ENCODE measurements at regions not wholly inside any gene's neighbourhood (a gene's known extent, or its start where the extent isn't known, plus 50 kb on each side); places are given as distances from the start of the nearest gene placed in this dataset.

DNA sequence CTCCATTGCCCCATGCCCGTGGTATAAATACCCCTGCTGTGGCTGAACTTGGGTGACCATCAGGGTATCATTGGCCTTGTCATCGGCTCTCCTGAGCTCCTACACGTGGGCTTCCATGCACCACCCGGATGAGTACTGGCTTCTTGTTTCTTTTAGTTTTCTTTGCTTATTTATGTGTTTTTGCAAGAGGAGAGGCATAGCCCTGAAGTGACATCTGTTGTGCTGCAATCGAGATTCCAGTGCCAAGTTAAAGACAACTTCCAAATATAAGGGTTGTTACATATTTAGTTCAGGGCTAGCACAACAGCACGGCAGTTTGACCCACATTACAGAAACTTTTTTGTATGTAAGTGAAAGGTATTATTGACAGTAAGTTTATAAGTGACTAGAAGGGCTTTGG, 1087.1 kb downstream of the TBC1D22A start:
- DNase-seq, result no peak

DNA sequence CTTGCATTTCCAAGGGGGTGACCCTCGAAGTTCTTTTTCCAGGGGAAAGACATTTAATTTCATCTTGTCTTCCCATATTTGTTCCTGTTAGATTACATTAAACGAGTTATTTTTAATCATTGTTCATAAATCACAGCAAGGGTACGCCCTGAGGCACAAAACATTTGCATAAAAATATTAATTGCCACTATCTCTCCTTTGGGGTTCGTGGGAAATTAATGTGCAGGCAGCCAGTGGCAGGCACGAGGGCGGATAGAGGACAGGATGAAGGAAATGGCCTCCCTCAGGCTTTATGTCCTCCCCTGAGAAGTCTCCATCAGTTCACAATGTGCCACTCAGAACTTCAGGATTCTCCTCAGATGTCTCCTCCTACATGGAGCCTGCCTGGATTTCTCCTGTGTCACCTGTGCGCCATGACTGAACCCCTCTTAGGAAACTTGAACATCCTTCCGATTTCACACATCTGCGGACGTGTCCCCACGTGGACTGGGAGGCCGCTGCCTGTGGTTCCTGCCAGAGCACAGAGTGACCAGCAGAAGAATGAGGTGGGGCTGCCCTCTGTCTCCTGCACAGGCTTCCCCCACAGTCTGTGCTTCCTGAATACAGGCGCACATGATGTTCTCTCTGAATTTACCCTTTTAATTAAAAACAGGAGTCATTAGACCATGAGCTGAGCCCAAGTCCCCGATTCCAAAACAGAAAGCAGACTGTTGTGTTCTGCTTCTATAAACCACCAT, 1085.9 kb downstream of the TBC1D22A start:
- no peak for DNase-seq

DNA sequence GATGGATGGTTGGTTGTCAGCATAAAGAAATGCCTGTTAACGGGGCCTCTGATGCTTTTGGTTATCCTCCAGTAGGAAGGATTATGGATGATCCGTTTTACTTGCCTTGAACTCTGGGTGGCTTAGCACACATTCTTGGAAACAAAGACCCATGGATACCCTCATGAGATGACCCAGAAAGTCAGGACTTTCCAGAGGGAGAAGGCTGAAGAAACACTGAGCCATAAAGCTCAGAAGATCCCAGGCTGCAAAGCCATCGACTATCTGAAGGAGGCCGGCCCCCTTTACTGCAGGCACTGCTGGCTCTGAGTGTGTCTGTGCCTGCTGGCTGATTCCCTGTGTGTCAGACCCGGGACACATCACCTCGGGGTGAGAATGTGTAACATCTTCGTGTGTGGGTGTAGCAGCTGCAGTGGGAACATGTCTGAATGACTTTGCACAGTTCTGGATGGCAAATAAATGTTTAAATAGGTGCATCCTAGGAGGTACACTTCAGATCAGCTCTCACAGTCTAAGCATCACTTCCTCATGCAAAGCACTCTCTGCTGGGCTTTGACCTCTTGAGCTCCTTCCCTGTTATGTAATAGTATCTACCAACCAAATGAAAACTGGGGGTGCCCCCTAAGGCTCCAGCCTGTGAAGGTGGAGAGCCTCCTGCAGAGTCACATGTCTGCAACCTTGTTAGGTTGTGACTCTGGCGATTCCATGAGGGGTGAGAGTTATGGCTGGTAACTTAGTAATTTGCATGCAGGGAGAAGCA, 1084.9 kb downstream of the TBC1D22A start:
- no peak for DNase-seq

DNA sequence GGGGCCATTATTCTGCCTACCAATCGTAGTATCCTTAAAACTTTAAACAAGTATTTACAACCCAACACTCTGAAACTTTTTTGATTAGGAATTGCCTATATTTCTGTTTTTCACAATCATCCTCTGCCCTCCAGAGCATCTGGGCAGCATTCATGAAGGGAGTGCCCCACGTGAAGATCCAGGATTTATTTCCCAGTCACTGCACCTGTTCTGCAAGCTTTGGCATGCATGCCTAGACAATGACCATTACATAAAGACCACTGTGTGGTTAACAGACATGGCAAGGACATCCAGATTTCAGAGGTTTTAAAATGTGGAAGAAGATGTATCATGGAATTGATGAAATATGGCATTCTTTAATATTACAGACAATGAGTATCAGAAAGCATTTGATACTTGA, 1083.8 kb downstream of the TBC1D22A start:
- no peak for DNase-seq

DNA sequence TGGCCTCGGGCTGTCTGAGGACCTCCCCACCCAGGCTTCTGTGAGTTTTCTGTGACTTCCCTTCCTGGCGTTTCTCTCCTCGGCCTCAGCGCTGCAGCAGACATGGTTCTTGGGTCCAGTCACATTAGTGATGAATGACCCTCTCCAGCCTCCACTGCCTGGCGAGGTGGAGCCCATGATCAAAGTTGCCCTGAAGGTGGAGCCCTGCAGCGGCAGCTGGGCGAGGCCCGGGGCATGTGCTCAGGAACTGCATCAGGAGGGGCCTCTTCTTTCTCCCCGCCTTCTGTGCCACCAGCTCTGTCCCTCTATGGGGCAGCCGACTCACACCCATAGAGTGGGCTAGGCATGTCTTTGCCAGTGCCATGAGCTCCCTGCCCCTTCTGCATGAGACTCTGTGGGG, 1079.7 kb downstream of the TBC1D22A start:
- DNase-seq, result no peak

DNA sequence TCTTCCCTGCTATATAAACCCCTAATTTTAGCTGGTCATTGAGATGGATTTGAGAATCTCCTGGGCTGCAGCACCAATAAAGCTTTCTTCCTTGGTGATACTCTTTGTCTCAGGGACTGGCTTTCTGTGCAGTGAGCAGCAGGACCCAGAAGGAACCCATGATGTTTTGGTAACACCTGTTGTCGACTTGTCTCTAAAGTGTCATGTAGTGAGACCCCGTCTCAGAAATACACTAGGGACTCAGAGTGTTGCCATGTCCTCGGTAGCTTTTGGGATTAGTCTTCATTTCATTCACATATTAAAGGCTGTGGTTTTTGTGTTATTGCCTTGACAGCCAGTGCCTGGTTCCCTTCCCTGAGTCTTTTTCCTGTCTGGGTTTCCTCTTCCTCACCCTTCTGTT, 1078.7 kb downstream of the TBC1D22A start:
- no peak for DNase-seq

DNA sequence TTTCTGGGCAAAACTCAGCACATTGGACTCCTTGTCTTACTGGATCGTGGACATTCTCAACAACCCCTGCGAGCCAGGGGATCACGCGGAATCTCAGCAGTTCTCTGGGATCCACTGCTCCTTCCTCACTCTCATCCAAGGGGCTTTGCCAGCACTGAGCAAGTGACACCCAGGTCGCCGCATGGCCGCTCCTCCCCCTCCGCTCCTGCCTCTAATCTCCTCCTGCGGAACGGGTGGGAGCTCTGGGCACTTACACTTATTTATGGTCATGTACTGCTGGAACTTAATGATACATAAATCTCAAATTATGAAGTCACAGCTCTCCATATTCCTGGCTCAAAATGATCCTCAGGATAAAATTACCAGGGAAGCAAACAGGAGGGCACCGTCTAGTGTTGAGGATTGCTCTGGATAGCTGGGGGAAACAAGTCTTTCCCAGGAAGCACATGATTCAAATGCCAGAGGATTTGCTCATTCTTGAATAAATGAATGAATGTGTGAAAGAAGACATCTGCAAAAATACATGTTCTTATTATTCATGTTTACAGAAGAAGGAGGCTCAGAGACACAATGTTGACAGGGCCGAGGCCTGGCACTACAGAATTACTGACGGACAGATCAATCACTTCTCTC, 1077.3 kb downstream of the TBC1D22A start:
- DNase-seq, result no peak

DNA sequence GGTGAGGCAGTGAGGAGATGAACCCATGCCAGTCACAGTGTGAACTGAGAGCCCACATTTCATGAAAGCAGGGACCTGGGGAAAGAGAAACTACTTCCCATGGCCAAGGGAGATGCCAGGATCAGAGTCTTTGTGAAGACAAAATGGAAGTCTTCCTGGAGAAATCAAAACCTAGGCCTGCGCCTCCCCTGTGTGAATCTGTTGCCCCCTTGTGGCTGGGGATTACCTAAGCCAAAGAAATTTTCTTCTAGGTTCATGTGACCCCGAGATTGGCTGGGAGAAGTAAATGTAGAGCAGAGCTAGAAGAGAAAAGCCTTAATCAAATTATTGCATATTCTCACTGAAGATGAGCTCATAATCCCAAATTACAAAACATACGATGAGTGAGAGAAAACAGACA, 1075.3 kb downstream of the TBC1D22A start:
- DNase-seq, result peak; percentile 0

DNA sequence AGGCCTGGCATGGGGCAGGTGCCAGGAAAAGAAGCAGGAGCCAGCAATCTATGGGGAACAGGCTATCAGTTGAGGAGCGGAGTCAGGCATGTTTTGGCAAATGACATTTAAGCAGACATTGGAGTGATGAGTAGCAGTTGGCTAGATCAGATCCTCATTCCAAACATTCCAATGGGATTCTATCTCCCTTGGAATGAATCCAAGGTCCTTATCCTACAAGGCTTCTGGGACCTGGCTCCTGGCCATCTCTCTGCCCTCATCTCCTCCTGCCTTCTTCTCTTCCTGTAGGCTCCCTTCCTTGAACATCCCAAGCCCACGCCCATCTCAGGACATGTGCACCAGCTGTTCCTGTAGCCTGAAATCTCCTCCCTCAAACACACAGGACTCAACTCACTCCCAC, 1074.5 kb downstream of the TBC1D22A start:
- DNase-seq, result no peak

DNA sequence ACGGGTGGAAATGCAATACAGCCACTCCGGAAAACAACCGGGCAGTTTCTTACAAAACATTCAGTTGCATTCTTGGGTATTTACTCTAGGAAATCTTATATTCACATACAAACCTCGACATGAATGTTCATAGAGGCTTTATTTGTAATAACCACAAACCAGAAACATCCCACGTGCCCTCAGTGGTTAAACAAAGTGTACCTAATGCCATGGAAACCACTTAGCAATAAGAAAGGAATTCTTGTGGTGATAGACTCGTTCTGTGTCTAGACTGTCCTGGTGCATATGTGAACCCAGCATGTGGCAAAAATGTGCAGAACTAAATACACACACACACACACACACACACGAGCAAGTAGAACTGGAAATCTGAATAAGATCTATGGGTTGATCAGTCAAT, 1073.3 kb downstream of the TBC1D22A start:
- no peak for DNase-seq

DNA sequence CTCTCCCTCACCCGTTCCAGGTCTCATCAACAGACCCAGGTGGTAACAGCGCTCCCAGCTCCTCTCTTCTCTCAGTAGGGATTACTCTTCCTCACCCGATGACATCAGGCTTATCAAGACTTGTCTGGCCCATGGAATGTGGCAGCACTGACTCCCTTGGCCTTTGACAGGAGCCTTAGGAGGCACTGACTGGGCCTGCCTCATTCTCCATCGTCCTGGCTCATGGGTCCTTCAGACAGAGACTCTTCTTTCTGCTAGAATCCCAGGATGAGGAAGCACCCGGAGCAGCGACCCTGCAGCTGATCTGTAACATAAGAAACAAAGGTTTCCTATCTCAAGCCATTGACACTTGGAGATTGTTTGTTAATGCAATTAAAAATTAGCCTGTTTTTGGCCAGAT, 1063.6 kb downstream of the TBC1D22A start:
- DNase-seq, result no peak

DNA sequence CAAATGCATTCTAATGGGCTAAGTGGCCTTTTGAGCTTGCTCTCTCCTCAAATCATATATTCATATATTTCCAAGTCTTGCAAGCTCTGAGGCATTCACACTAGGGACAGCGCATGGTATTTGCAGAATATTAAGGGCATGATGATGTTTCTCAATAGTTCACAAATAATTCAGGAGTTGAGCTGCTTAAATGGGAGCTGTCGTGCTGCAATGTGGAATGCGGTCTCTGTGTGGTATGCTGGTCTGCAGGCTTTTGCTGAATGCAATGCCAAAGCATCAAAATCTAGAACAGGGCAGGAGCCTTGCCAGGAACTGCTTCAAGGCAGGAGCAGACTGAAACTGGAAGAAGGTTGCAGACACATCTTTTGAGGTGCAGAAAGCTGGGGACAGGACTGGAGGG, 1060.0 kb downstream of the TBC1D22A start:
- no peak for DNase-seq

DNA sequence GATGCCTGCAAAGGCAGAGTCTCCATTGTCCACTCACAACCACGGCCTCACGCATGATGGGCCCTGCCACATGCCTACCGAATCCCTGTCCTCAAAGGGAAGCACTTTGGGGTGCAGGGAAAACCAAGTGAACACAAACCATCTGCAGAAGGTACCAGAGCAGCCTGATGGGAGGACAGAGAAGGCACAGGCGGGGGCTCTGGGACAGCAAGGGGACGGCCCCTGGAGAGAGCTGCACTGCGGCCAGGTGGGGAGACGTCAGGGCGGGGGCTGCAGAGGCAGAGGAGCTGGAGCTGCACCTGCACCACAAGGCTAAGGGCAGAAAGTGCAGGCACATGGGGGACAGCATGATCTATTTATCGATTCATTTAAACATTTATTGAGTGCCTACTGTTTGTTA, 1056.0 kb downstream of the TBC1D22A start:
- no peak for DNase-seq

DNA sequence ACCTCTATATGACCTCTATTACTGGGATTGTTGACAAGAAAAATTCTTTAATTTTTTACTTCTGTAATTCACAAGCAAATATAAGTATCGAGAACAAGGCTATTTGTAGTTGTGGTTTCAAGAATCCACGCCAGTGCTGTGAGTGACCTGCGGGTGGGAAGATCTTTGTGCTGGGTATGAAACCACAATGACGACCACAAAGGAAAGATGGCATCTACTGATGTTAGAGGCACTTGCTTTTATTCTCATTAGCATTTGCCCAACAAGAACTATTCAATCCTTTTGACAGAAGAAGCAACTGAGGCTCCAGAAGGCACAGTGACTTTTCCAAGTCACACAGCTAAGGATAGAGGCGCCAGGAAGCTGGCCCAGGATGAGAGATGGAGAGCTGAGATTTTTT, 1054.9 kb downstream of the TBC1D22A start:
- DNase-seq, result no peak

DNA sequence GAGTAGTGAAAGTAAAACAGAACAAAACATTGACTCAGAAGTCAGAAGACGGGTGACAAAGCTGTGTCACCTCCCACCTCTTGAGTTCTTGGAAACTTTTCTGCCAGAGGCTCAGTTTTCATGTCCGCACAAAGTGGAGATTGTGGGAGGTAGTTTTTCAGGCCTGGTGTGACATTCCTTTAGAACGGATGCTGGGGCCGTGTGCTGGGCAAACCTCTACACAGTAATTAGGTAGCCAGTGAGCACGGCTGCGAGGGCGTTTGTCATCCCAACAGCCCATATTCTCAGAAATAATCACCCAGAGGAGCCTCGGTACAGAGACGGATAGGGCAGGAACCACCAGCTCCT, 1054.4 kb downstream of the TBC1D22A start:
- no peak for DNase-seq

DNA sequence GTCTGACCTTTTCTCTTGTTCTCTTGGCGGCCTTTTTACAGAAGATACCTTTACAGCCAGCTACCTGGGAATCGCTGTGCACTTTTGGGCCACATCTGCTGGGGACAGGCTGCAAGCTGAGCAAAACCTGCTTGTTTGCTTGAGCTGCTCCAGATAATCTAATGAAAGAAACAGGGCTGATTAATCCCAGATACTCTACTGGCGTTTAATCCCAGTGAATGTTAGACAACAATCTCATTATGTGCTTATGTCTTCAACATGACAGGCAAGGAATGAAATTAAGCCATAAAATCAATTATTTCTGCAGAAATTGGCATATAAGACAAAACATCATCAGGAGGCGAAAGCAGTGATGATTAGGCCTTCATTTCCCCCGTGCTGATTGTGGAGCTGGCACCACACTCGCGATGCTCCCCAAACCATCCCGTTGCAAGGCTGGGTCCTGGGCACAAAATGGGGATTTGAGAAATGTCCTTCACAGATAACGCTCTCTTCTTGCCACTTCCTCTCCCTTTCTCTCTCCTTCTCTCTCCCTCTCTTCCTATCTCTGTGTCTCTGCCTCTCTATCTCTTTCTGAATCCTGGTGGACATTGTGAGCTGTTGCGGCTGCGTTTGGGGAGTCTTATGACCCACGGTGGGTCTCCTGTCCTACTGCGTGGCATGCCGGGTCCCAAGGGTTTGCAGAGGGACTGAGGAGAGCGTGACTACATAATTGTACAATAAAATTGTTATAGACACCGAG, 1053.8 kb downstream of the TBC1D22A start:
- no peak for DNase-seq

DNA sequence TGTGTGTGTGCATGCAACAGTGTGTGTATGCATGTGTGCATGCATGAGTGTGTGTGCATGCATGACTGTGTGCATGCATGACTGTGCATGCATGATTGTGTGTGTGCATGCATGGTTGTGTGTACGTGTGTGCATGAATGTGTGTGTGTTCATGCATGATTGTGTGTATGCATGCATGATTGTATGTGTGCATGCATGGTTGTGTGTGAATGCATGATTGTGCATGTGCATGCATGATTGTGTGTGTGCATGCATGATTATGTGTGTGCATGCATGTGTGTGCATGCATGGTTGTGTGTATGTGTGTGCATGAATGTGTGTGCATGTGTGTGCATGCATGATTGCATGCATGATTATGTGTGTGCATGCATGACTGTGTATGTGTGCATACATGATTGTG, 1052.0 kb downstream of the TBC1D22A start:
- no peak for DNase-seq

DNA sequence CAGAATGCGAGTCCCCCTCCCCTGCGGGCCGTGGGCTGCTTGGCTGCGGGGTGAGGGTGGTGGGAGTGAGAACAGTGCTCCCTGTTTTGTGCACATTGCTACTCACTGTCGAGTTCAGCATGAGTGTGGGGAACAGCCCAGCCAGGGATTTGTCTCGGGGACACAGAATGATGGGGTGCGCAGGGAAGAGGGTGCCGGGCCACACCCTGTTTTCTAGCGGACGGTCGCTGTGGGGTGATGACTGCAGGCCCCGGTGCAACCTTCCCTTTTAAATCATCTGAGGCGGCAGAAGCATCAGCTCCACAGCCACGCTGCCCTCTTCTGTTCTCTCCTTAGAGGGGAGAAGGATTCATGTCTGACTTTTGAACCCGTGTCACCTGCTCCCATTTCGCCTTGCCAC, 1051.2 kb downstream of the TBC1D22A start:
- no peak for DNase-seq

DNA sequence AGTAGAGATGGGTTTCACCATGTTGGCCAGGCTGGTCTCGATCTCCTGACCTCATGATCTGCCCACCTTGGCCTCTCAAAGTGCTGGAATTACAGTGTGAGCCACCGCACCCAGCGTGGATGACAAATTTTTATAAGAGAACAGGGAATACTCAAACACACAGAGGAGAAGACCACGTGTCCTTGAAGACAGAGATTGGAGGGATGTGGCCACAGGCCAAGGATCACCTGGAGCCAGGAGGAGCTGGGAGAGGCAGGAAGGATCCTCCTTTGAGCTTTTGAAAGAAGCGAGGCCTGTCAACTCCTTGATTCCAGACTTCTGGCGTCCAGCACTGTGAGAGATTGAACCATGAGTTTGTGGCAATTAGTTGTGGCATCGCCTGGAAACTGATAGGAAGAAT, 1049.5 kb downstream of the TBC1D22A start:
- no peak for DNase-seq

DNA sequence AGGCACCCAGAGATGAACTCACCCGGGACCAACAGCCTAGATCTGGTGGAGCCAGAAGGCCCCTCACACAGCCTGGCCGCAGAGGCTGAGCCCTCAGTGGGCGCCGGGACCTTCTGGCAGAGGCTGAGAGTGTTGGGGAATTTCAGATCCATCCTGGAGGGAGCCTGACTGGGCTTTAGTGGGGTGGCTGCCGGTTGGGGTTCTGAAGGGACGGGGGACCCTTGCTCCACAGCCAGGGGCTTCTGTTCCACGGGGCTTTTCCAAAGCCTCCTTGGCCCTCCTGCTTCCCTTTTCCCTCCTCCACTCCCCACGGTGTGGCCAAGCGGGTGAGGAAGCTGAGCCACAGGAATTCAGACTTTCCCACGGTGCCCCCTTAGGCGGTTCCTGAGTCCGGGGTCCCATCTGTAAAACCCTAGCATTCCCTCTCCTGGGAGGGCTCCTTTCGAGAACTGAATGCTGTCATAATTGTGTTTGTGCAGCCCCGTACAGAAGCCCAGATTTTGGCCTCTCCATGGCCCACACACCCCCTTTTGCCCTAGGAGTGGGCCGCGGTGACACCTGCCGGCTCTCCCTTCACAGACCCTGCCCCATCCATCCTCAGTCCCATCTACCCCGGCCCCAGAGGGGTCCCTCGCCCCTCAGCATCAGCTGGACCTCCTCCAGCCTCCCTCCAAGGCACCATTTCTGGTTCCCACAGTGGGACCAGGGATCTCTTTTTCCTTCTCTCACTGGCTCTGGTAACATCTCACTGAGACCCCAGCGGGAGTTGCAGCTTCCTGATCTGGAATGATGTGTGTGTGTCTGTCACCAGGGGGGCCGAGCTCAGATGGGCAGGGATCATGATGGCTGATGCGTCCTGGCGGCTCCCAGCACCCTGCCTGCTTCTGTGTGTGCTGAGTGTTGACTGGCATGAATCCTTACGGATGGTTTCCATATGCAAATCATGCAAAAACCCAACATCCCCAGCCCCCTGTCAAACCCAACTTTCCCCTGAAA, 1048.4 kb downstream of the TBC1D22A start:
- no peak for DNase-seq

DNA sequence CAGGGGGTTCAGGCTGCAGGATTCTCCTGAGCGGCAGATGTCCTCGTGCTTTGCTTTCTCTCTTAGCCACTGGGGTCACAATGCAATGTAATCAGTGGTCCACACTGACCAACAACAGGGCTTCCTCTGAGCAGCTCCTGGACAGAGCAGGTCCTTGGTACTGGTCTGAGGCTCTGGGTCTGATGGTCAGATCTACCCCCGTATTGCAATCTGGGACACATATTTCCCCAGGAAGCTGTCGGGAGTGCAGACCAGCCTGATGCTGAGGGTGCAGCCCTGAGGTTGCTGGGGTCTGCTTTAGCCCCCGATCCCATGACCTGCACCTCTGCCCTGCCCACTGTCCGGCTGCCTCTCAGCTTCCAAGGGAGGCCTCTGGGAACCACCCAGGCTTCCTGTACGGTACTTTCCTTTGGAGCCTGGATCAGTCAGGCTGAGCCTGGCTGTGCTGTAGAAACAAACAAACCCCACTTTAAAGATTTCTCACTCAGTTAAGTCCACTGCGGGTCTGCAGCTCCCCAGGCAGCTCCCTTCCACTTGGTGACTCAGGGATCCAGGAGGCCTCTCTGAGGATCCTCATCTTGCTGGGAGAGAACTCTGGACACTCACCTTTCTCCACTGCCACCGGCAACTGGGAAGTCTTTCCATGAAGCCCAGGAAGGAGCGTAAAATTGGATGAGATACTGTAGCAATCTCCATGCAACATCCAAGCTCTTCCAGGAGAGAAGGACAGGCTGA, 1046.6 kb downstream of the TBC1D22A start:
- no peak for DNase-seq

DNA sequence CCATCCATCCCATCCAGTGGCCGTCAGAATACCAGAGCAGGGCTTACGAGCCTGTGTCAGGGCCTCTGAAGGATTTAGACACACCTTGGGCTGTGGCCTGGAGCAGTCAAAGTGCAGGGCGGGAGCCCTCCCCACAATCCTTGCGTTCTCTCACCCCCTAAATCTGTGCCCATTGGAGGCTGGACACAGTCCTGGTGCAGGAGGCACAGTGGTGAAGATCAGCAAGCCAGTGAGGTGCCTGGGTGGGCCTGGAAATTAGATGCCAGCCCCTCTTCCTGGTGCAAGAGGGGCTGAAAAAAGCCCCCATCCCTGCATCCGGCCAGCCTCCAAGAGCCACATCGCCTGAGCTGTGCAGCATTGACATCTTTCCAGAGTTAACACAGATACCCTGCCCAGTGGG, 1045.8 kb downstream of the TBC1D22A start:
- DNase-seq, result no peak

Data from inflammatory macrophage treated with lipopolysaccharide for 4 hours (primary cell).